ENCODE measurements at regions not wholly inside any gene's neighbourhood (a gene's known extent, or its start where the extent isn't known, plus 50 kb on each side); places are given as distances from the start of the nearest gene placed in this dataset.

DNA sequence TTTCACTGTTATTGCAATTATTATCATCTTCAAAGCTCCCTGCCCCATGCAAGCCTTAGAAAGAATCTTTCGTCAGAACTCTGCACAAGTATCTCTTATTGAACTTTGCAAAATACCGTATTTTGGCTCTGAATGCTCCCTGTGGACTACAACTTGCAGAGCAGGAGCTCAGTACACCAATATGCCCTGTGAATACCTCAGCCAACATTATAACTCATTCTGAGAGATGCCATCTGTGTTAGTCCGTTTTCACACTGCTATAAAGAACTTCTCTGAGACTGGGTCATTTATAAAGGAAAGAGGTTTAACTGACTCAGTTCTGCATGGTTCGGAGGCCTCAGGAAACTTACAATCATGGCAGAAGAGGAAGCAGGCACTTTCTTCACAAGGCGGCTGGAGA is 87.2 kb upstream of the XYLT1 start:
- Histone ChIP-seq H3K4me3 (ENCODE audit: low read length in 2 of 2) (no peak overlapping the region), H3K9me3 (replicated peaks in 1 of 2; ENCODE audit: control insufficient read depth in 2 of 2, insufficient read depth in 1 of 2, low read depth in 1 of 2, low read length in 2 of 2) (no peaks in the 10 kb centered on the region), H3K18ac (ENCODE audit: low read length) (no peak overlapping the region), H3K9ac (ENCODE audit: low read depth, low read length, poor library complexity) (no peak overlapping the region), H2BK5ac (ENCODE audit: low read length) (no peak overlapping the region), H3K4me2 (ENCODE audit: insufficient read depth, low read length, poor library complexity, severe bottlenecking) (no peak overlapping the region), H2BK12ac (ENCODE audit: low read length) (no peak overlapping the region), H4K91ac (ENCODE audit: low read depth, low read length, poor library complexity) (no peak overlapping the region), H4K8ac (ENCODE audit: low read depth, low read length) (no peak overlapping the region), H3K23ac (ENCODE audit: low read depth, low read length, poor library complexity) (no peak overlapping the region), H3K79me1 (ENCODE audit: low read depth, low read length) (no peaks in the 10 kb centered on the region), H2AFZ (ENCODE audit: low read length) (no peak overlapping the region), H3K27ac (replicated peaks; ENCODE audit: low read length) (no peak overlapping the region), H3K4ac (ENCODE audit: low read length) (no peak overlapping the region), H3K4me1 (ENCODE audit: control insufficient read depth in 2 of 2, insufficient read depth in 1 of 2, low read depth in 1 of 2, low read length in 2 of 2) (peaks cover 0 to 2% of the 10 kb centered on the region in 2 donors), H3K27me3 (ENCODE audit: control insufficient read depth in 3 of 3, insufficient read depth in 3 of 3, low read depth in 1 of 3, low read length in 3 of 3) (peaks cover 0 to 20% (median 0%) of the 10 kb centered on the region in 3 experiments), H2AK5ac (ENCODE audit: low read depth, low read length) (no peak overlapping the region), H2BK120ac (ENCODE audit: low read depth, low read length) (no peak overlapping the region), H3K36me3 (replicated peaks in 1 of 2; ENCODE audit: control insufficient read depth in 2 of 2, insufficient read depth in 2 of 2, low read length in 2 of 2) (no peaks in the 10 kb centered on the region), H2BK15ac (ENCODE audit: low read length) (no peak overlapping the region), H3K14ac (ENCODE audit: low read length) (no peak overlapping the region)
- WGBS, 2 donors (ENCODE audit: extremely low coverage in 2 of 2, insufficient read length in 2 of 2, insufficient replicate concordance in 1 of 2), result no CpG with 5 or more reads among the region's 5 CpGs
- no peak for DNase-seq (ENCODE audit: low spot score)

DNA sequence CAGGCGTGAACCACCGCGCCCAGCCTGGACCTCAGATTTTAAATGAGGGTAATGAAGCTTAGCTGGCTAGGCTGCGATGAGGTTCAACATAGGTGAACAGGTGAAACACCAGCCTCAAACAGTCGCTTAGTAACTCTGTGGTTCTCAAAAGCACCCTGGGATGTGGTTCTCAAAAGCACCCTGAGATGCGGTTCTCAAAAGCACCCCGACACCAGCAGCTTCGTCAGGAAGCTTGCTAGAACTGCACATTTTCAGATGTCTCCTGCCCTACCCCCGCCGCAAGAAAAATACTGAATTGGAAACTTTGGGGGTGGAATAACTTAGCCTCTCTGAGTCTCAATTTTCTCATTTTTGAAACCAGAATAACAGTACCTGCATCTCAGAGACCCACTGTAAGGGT is 86.7 kb upstream of the XYLT1 start:
- Histone ChIP-seq H3K4ac (ENCODE audit: low read length) (no peak overlapping the region), H2BK12ac (ENCODE audit: low read length) (no peak overlapping the region), H2BK15ac (ENCODE audit: low read length) (no peak overlapping the region), H2BK120ac (ENCODE audit: low read depth, low read length) (no peak overlapping the region), H3K23ac (ENCODE audit: low read depth, low read length, poor library complexity) (no peak overlapping the region), H3K4me3 (ENCODE audit: low read length in 2 of 2) (no peak overlapping the region), H4K91ac (ENCODE audit: low read depth, low read length, poor library complexity) (no peak overlapping the region), H3K4me1 (ENCODE audit: control insufficient read depth in 2 of 2, insufficient read depth in 1 of 2, low read depth in 1 of 2, low read length in 2 of 2) (peaks cover 0 to 2% of the 10 kb centered on the region in 2 donors), H2BK5ac (ENCODE audit: low read length) (no peak overlapping the region), H3K36me3 (replicated peaks in 1 of 2; ENCODE audit: control insufficient read depth in 2 of 2, insufficient read depth in 2 of 2, low read length in 2 of 2) (no peaks in the 10 kb centered on the region), H3K18ac (ENCODE audit: low read length) (no peak overlapping the region), H2AK5ac (ENCODE audit: low read depth, low read length) (no peak overlapping the region), H3K27me3 (ENCODE audit: control insufficient read depth in 3 of 3, insufficient read depth in 3 of 3, low read depth in 1 of 3, low read length in 3 of 3) (peaks cover 0 to 20% (median 0%) of the 10 kb centered on the region in 3 experiments), H3K14ac (ENCODE audit: low read length) (no peak overlapping the region), H3K9ac (ENCODE audit: low read depth, low read length, poor library complexity) (no peak overlapping the region), H4K8ac (ENCODE audit: low read depth, low read length) (no peak overlapping the region), H3K4me2 (ENCODE audit: insufficient read depth, low read length, poor library complexity, severe bottlenecking) (no peak overlapping the region), H2AFZ (ENCODE audit: low read length) (no peak overlapping the region), H3K27ac (replicated peaks; ENCODE audit: low read length) (no peak overlapping the region), H3K79me1 (ENCODE audit: low read depth, low read length) (no peaks in the 10 kb centered on the region), H3K9me3 (replicated peaks in 1 of 2; ENCODE audit: control insufficient read depth in 2 of 2, insufficient read depth in 1 of 2, low read depth in 1 of 2, low read length in 2 of 2) (no peaks in the 10 kb centered on the region)
- DNase-seq (ENCODE audit: low spot score), result no peak
- WGBS, 2 donors (ENCODE audit: extremely low coverage in 2 of 2, insufficient read length in 2 of 2, insufficient replicate concordance in 1 of 2), result no CpG with 5 or more reads among the region's 10 CpGs

DNA sequence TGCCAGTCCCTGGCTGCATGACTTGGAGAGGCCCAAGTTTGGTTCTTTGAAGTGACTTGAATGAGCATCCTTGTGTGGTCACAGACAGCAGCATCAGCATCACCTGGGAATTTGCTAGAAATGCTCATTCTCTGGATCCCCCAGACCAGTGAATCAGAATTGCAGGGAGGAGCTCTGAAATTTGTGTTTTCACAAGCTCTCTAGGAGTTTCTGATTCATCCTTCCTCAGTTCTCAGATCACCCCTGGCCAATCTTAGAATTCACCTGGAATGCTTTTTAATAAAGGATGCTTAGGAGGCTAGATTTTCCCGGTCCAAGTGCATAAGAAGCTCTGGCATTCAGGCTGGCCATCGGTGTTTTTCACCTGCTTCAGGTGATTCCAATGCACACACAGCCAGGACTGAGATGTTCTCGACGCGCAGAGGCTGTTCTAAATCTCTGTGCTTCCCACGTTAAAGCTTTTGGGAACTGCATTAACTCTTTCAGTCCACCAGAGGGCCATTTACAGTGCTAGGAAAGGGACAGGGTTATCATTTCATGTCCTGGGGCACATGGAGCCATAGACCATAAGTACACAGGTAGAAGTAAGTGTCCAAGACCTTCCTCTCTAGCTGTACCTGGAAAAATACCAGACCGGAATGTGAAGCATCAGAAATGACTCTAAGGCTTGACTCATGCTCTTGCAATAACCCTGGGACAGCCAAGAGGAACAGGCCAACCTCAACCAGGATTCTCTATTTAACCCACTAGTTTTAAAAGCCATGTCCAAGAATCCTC is 85.7 kb upstream of the XYLT1 start:
- DNase-seq (ENCODE audit: low spot score), result peak; percentile 26
- Histone ChIP-seq H4K8ac (ENCODE audit: low read depth, low read length) (no peak overlapping the region), H3K79me1 (ENCODE audit: low read depth, low read length) (no peaks in the 10 kb centered on the region), H2BK5ac (ENCODE audit: low read length) (no peak overlapping the region), H2AK5ac (ENCODE audit: low read depth, low read length) (no peak overlapping the region), H3K18ac (ENCODE audit: low read length) (no peak overlapping the region), H3K9me3 (replicated peaks in 1 of 2; ENCODE audit: control insufficient read depth in 2 of 2, insufficient read depth in 1 of 2, low read depth in 1 of 2, low read length in 2 of 2) (no peaks in the 10 kb centered on the region), H3K27me3 (ENCODE audit: control insufficient read depth in 3 of 3, insufficient read depth in 3 of 3, low read depth in 1 of 3, low read length in 3 of 3) (peaks cover 0 to 20% (median 0%) of the 10 kb centered on the region in 3 experiments), H3K4ac (ENCODE audit: low read length) (no peak overlapping the region), H3K14ac (ENCODE audit: low read length) (no peak overlapping the region), H2BK120ac (ENCODE audit: low read depth, low read length) (no peak overlapping the region), H3K23ac (ENCODE audit: low read depth, low read length, poor library complexity) (no peak overlapping the region), H2BK12ac (ENCODE audit: low read length) (no peak overlapping the region), H3K36me3 (replicated peaks in 1 of 2; ENCODE audit: control insufficient read depth in 2 of 2, insufficient read depth in 2 of 2, low read length in 2 of 2) (no peaks in the 10 kb centered on the region), H2BK15ac (ENCODE audit: low read length) (no peak overlapping the region), H4K91ac (ENCODE audit: low read depth, low read length, poor library complexity) (no peak overlapping the region), H3K9ac (ENCODE audit: low read depth, low read length, poor library complexity) (no peak overlapping the region), H3K27ac (replicated peaks; ENCODE audit: low read length) (no peak overlapping the region), H3K4me2 (ENCODE audit: insufficient read depth, low read length, poor library complexity, severe bottlenecking) (no peak overlapping the region), H3K4me3 (ENCODE audit: low read length in 2 of 2) (no peak overlapping the region), H2AFZ (ENCODE audit: low read length) (no peak overlapping the region), H3K4me1 (ENCODE audit: control insufficient read depth in 2 of 2, insufficient read depth in 1 of 2, low read depth in 1 of 2, low read length in 2 of 2) (peaks cover 0 to 2% of the 10 kb centered on the region in 2 donors)
- no CpG with 5 or more reads among the region's 7 CpGs for WGBS, 2 donors (ENCODE audit: extremely low coverage in 2 of 2, insufficient read length in 2 of 2, insufficient replicate concordance in 1 of 2)

DNA sequence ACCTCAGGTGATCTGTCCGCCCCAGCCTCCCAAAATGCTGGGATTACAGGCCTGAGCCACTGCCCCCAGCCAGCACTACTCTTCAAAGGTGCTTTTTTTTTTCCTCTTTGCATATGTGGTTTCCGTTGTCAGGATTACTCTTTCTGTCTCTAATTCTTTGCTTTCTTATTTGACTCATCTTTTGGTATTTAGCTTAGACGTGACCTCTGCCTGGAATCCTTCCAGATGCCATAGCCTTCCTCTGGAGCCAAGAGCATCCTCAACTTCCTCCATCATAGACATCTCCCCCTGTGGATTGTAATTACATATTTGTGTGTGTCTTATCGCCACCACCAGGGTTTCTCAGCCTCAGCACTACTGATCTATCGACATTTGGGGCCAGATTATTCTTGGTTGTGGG is 84.4 kb upstream of the XYLT1 start:
- no CpG with 5 or more reads among the region's 5 CpGs for WGBS, 2 donors (ENCODE audit: extremely low coverage in 2 of 2, insufficient read length in 2 of 2, insufficient replicate concordance in 1 of 2)
- H2BK5ac ChIP-seq (ENCODE audit: low read length), result no peak overlapping the region

More for the DNA sequence above, 84.4 kb upstream of the XYLT1 start:
- no peak for DNase-seq (ENCODE audit: low spot score)
- Histone ChIP-seq H3K27ac (replicated peaks; ENCODE audit: low read length) (no peak overlapping the region), H4K91ac (ENCODE audit: low read depth, low read length, poor library complexity) (no peak overlapping the region), H3K4me2 (ENCODE audit: insufficient read depth, low read length, poor library complexity, severe bottlenecking) (no peak overlapping the region), H2BK12ac (ENCODE audit: low read length) (no peak overlapping the region), H3K4ac (ENCODE audit: low read length) (no peak overlapping the region), H2AFZ (ENCODE audit: low read length) (no peak overlapping the region), H3K18ac (ENCODE audit: low read length) (no peak overlapping the region), H2AK5ac (ENCODE audit: low read depth, low read length) (no peak overlapping the region), H3K4me1 (ENCODE audit: control insufficient read depth in 2 of 2, insufficient read depth in 1 of 2, low read depth in 1 of 2, low read length in 2 of 2) (peaks cover 0 to 2% of the 10 kb centered on the region in 2 donors), H2BK15ac (ENCODE audit: low read length) (no peak overlapping the region), H2BK120ac (ENCODE audit: low read depth, low read length) (no peak overlapping the region), H3K9ac (ENCODE audit: low read depth, low read length, poor library complexity) (no peak overlapping the region), H4K8ac (ENCODE audit: low read depth, low read length) (no peak overlapping the region), H3K9me3 (replicated peaks in 1 of 2; ENCODE audit: control insufficient read depth in 2 of 2, insufficient read depth in 1 of 2, low read depth in 1 of 2, low read length in 2 of 2) (no peaks in the 10 kb centered on the region), H3K4me3 (ENCODE audit: low read length in 2 of 2) (no peak overlapping the region), H3K27me3 (ENCODE audit: control insufficient read depth in 3 of 3, insufficient read depth in 3 of 3, low read depth in 1 of 3, low read length in 3 of 3) (peaks cover 0 to 20% (median 0%) of the 10 kb centered on the region in 3 experiments), H3K36me3 (replicated peaks in 1 of 2; ENCODE audit: control insufficient read depth in 2 of 2, insufficient read depth in 2 of 2, low read length in 2 of 2) (no peaks in the 10 kb centered on the region), H3K79me1 (ENCODE audit: low read depth, low read length) (no peaks in the 10 kb centered on the region), H3K23ac (ENCODE audit: low read depth, low read length, poor library complexity) (no peak overlapping the region), H3K14ac (ENCODE audit: low read length) (no peak overlapping the region)

Data from neuronal stem cell (in vitro differentiated cells).